IMR-90 (cell line): ENCODE measurements at regions not wholly inside any gene's neighbourhood (a gene's known extent, or its start where the extent isn't known, plus 50 kb on each side); places are given as distances from the start of the nearest gene placed in this dataset.

Experiments
- ATAC-seq: fragments of 200-7000 bp; cut with Tn5 transposase; 2 replicates; pipeline ENCODE4 v1.9.1; 2020; ENCODE audit warnings: low read depth, mild to moderate bottlenecking, moderate library complexity
- BruUV-seq: library from RNA; stranded (reverse); fragments of 400-500 nt; replicated peaks from 2 replicates; lab custom pipeline; 2021; lab: Mats Ljungman, UMichigan
- CTCF ChIA-PET: fragments of 300-600 bp; formaldehyde crosslinking; extraction: SDS; loops from one replicate; lab custom pipeline; 2021; ENCODE audit warnings: antibody characterized with exemption; lab: Yijun Ruan, JAX
- POLR2A ChIA-PET: fragments of 300-600 bp; sonication (Branson Sonifier 250); formaldehyde crosslinking; loops from one replicate; lab custom pipeline; 2022; ENCODE audit warnings: antibody characterized with exemption; ENCODE audit not compliant: unreplicated experiment; lab: Charles Lee
- DNase-seq: peaks from one replicate; pipeline ENCODE4 v3.0.0; 2013
- H2AFZ ChIP-seq: replicated peaks from 2 replicates; pipeline ENCODE3; 2013; ENCODE audit warnings: low read length, mild to moderate bottlenecking; ENCODE audit not compliant: poor library complexity
- H2AK5ac ChIP-seq: 2 replicates; pipeline ENCODE4 v1.6.1; 2013; ENCODE audit warnings: low read depth, low read length, inconsistent platforms
- H2AK9ac ChIP-seq: replicated peaks from 2 replicates; pipeline ENCODE3; 2013; ENCODE audit warnings: mild to moderate bottlenecking, low read depth, low read length, moderate library complexity; ENCODE audit not compliant: poor library complexity
- H2BK120ac ChIP-seq: 2 replicates; pipeline ENCODE4 v1.6.1; 2013; ENCODE audit warnings: low read depth, low read length, inconsistent platforms
- H2BK15ac ChIP-seq: 3 replicates; pipeline ENCODE4 v1.6.1; 2013; ENCODE audit warnings: low read depth, low read length, inconsistent platforms
- H2BK20ac ChIP-seq: 2 replicates; pipeline ENCODE4 v1.6.1; 2013; ENCODE audit warnings: low read depth, mild to moderate bottlenecking, inconsistent platforms, low read length, moderate library complexity
- H2BK5ac ChIP-seq: 2 replicates; pipeline ENCODE4 v1.6.1; 2013; ENCODE audit warnings: mild to moderate bottlenecking, low read depth, low read length, inconsistent platforms; ENCODE audit not compliant: poor library complexity, severe bottlenecking
- H3K14ac ChIP-seq: replicated peaks from 2 replicates; pipeline ENCODE4 v1.6.1; 2013; ENCODE audit warnings: low read depth, low read length, inconsistent platforms
- H3K18ac ChIP-seq: 2 replicates; pipeline ENCODE4 v1.6.1; 2013; ENCODE audit warnings: low read depth, low read length, control low read depth
- H3K23ac ChIP-seq: 2 replicates; pipeline ENCODE4 v1.6.1; 2013; ENCODE audit warnings: low read depth, low read length, inconsistent platforms
- H3K27ac ChIP-seq: 2 replicates; pipeline ENCODE4 v1.5.1; 2013; ENCODE audit warnings: mild to moderate bottlenecking, control low read depth, low read length; ENCODE audit not compliant: insufficient read depth
- H3K27me3 ChIP-seq: 2 replicates; pipeline ENCODE4 v1.6.1; 2013; ENCODE audit warnings: low read length; ENCODE audit not compliant: control insufficient read depth, insufficient read depth
- H3K36me3 ChIP-seq: 2 replicates; pipeline ENCODE4 v1.6.1; 2013; ENCODE audit warnings: low read length, mixed read lengths; ENCODE audit not compliant: control insufficient read depth, insufficient read depth
- H3K4ac ChIP-seq: 2 replicates; pipeline ENCODE4 v1.6.1; 2013; ENCODE audit warnings: low read depth, low read length, inconsistent platforms
- H3K4me1 ChIP-seq: 2 replicates; pipeline ENCODE4 v1.6.1; 2013; ENCODE audit warnings: low read length, mixed read lengths; ENCODE audit not compliant: control insufficient read depth, insufficient read depth
- H3K4me2 ChIP-seq: 2 replicates; pipeline ENCODE4 v1.6.1; 2013; ENCODE audit warnings: low read depth, mild to moderate bottlenecking, control low read depth, low read length, moderate library complexity
- H3K4me3 ChIP-seq: 2 replicates; pipeline ENCODE4 v1.5.1; 2013; ENCODE audit warnings: low read depth, mild to moderate bottlenecking, control low read depth, low read length, moderate library complexity; ENCODE audit not compliant: insufficient read depth
- H3K56ac ChIP-seq: 2 replicates; pipeline ENCODE4 v1.6.1; 2013; ENCODE audit warnings: low read length, inconsistent platforms; ENCODE audit not compliant: insufficient read depth; ENCODE audit errors: extremely low read depth
- H3K79me1 ChIP-seq, 2 experiments: 2 replicates each; pipeline ENCODE4 v1.6.1; 2013; ENCODE audit warnings: low read length in 2 of 2, inconsistent platforms in 1 of 2, low read depth in 1 of 2
- H3K9ac ChIP-seq: 2 replicates; pipeline ENCODE4 v1.6.1; 2013; ENCODE audit warnings: low read depth, low read length, control low read depth
- H3K9me1 ChIP-seq: 2 replicates; pipeline ENCODE4 v1.6.1; 2013; ENCODE audit warnings: low read length, inconsistent platforms; ENCODE audit not compliant: insufficient read depth
- H3K9me3 ChIP-seq: 2 replicates; pipeline ENCODE4 v1.6.1; 2013; ENCODE audit warnings: low read length; ENCODE audit not compliant: control insufficient read depth, insufficient read depth
- H4K20me1 ChIP-seq: 2 replicates; pipeline ENCODE4 v1.6.1; 2013; ENCODE audit warnings: low read length, inconsistent platforms; ENCODE audit not compliant: insufficient read depth
- H4K5ac ChIP-seq: 2 replicates; pipeline ENCODE4 v1.6.1; 2013; ENCODE audit warnings: mild to moderate bottlenecking, low read depth, low read length, control low read depth
- H4K8ac ChIP-seq, 2 experiments: 2 replicates each; pipeline ENCODE4 v1.6.1; 2013; ENCODE audit warnings: low read depth in 2 of 2, low read length in 2 of 2, control low read depth in 1 of 2, inconsistent platforms in 1 of 2
- H4K91ac ChIP-seq: 2 replicates; pipeline ENCODE4 v1.6.1; 2013; ENCODE audit warnings: low read depth, low read length, inconsistent platforms; ENCODE audit not compliant: insufficient read depth
- BHLHE40 ChIP-seq: fragments of 150-350 bp; IDR thresholded peaks from 2 replicates; pipeline ENCODE4 v1.6.1; 2016; ENCODE audit warnings: mild to moderate bottlenecking, low read depth, low read length
- CEBPB ChIP-seq: IDR thresholded peaks from 2 replicates; pipeline ENCODE4 v1.6.1; 2012; ENCODE audit warnings: low read depth, low read length, improper control_type of control experiment
- CHD1 ChIP-seq: IDR thresholded peaks from 2 replicates; pipeline ENCODE4 v1.6.1; 2012; ENCODE audit warnings: low read depth, low read length, improper control_type of control experiment
- FOS ChIP-seq: fragments of 150-350 bp; IDR thresholded peaks from 2 replicates; pipeline ENCODE4 v1.6.1; 2016; ENCODE audit warnings: low read depth, low read length
- MAFK ChIP-seq: IDR thresholded peaks from 2 replicates; pipeline ENCODE4 v1.6.1; 2012; ENCODE audit warnings: low read depth, low read length, improper control_type of control experiment
- MAZ ChIP-seq: IDR thresholded peaks from 2 replicates; pipeline ENCODE4 v1.6.1; 2012; ENCODE audit warnings: low read depth, mild to moderate bottlenecking, low read length, improper control_type of control experiment, moderate library complexity, borderline replicate concordance
- MXI1 ChIP-seq: IDR thresholded peaks from 2 replicates; pipeline ENCODE4 v1.6.1; 2012; ENCODE audit warnings: low read depth, mild to moderate bottlenecking, low read length, moderate library complexity, borderline replicate concordance
- NFE2L2 ChIP-seq: fragments of 150-350 bp; IDR thresholded peaks from 2 replicates; pipeline ENCODE4 v1.6.1; 2016; ENCODE audit warnings: low read depth, mild to moderate bottlenecking, low read length
- POLR2A ChIP-seq: IDR thresholded peaks from 2 replicates; pipeline ENCODE4 v1.6.1; 2012; ENCODE audit warnings: mild to moderate bottlenecking, low read depth, low read length
- RAD21 ChIP-seq: IDR thresholded peaks from 2 replicates; pipeline ENCODE4 v1.6.1; 2012; ENCODE audit warnings: low read length, improper control_type of control experiment
- RFX5 ChIP-seq: IDR thresholded peaks from 2 replicates; pipeline ENCODE4 v1.8.0; 2012; ENCODE audit warnings: low read depth, mild to moderate bottlenecking, low read length, moderate library complexity
- SMC3 ChIP-seq: fragments of 150-350 bp; IDR thresholded peaks from 2 replicates; pipeline ENCODE4 v1.6.1; 2016; ENCODE audit warnings: low read depth, mild to moderate bottlenecking, antibody characterized with exemption, low read length, moderate library complexity
- WGBS, 2 experiments: methylation state at CpG; one replicate each; pipeline versions ENCODE4 v1.1.5 to v1.1.7; 2013; ENCODE audit warnings: missing lambda C conversion rate in 2 of 2; ENCODE audit not compliant: insufficient read length in 1 of 2; ENCODE audit errors: extremely low coverage in 2 of 2; 5-methylcytosine and 5-hydroxymethylcytosine counted together
- dilution Hi-C: fragments of 300-500 bp; cut with HindIII; formaldehyde crosslinking; loops from one replicate; pipeline ENCODE4 v1.14.3; 2018; ENCODE audit warnings: low sequenced_read_pairs; ENCODE audit not compliant: unreplicated experiment
- in situ Hi-C: fragments of 300-500 bp; cut with MboI; formaldehyde crosslinking; loops from 3 replicates; pipeline ENCODE4 v1.14.3; 2019; ENCODE audit warnings: low sequenced_read_pairs, inconsistent platforms, mixed read lengths
- intact Hi-C: fragments of 100-400 bp; cut with micrococcal nuclease; formaldehyde crosslinking; loops from 2 replicates; pipeline ENCODE4 v1.10.0; 2022
- TF ChIP-seq, protein P1 (sequence below): fragments of 150-350 bp; IDR thresholded peaks from 2 replicates; pipeline ENCODE4 v1.6.1; 2017; ENCODE audit warnings: mild to moderate bottlenecking, antibody characterized with exemption, low read length, low read depth
- TF ChIP-seq, protein P2 (sequence below): fragments of 150-350 bp; IDR thresholded peaks from 2 replicates; pipeline ENCODE4 v1.6.1; 2016; ENCODE audit warnings: low read depth, mild to moderate bottlenecking, low read length, moderate library complexity, borderline replicate concordance
- TF ChIP-seq, protein P3 (sequence below): conservative IDR thresholded peaks from 2 replicates; pipeline ENCODE4 v1.5.1; 2012; ENCODE audit warnings: mild to moderate bottlenecking, low read depth, low read length, improper control_type of control experiment

DNA sequence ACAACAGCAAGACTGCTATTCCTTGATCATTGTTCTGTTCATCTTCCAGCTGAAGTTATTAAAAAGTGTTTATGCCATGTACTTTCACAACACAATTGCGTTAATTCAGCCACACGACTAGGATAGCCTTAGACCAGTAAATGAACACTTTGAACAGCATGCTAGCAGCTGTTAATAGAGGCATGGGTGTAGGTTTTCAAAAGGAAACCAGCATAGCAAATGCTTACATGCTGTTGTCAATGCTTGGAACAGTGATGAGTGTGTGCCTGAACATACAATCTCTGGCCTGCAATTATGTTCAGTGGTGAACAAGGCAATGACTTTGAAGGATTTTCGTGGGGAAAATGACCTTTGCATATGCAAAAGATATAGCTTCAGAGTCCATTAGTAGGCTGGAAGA, 127.4 kb upstream of the RBM19 start:
- Histone ChIP-seq H3K18ac (no peak overlapping the region), H3K56ac (no peak overlapping the region), H3K9ac (no peak overlapping the region), H4K20me1 (no peaks in the 10 kb centered on the region), H4K5ac (no peak overlapping the region), H2BK120ac (no peak overlapping the region), H3K36me3 (no peaks in the 10 kb centered on the region), H3K4me3 (no peak overlapping the region), H3K4ac (no peak overlapping the region), H2AK9ac (no peak overlapping the region), H2AK5ac (no peak overlapping the region), H3K14ac (no peak overlapping the region), H3K9me3 (no peaks in the 10 kb centered on the region), H2BK20ac (no peak overlapping the region), H3K27ac (no peak overlapping the region), H3K4me1 (no peaks in the 10 kb centered on the region), H4K8ac (no peak overlapping the region), H2BK5ac (no peak overlapping the region), H3K23ac (no peak overlapping the region), H3K4me2 (no peak overlapping the region), H3K27me3 (no peaks in the 10 kb centered on the region), H3K79me1 (no peaks in the 10 kb centered on the region), H2BK15ac (no peak overlapping the region), H2AFZ (no peak overlapping the region), H4K91ac (no peak overlapping the region), H3K9me1 (no peaks in the 10 kb centered on the region)
- WGBS, 2 experiments, result no CpG with 5 or more reads among the region's 3 CpGs
- ATAC-seq, result no peak
- in situ Hi-C loops (no loop called here), intact Hi-C loops (no loop called here), dilution Hi-C loops (no loop called here)
- CTCF ChIA-PET, result no interaction called here
- DNase-seq, result no peak
- POLR2A ChIA-PET, result no interaction called here
- BruUV-seq, result no TSS peak
- TF ChIP-seq SMC3 (no peak), NFE2L2 (no peak), MAFK (no peak), POLR2A (no peak), MXI1 (no peak), BHLHE40 (no peak), FOS (no peak), RFX5 (no peak), CEBPB (no peak), RAD21 (no peak), CHD1 (no peak), MAZ (no peak)
- TF ChIP-seq, protein P1, sequence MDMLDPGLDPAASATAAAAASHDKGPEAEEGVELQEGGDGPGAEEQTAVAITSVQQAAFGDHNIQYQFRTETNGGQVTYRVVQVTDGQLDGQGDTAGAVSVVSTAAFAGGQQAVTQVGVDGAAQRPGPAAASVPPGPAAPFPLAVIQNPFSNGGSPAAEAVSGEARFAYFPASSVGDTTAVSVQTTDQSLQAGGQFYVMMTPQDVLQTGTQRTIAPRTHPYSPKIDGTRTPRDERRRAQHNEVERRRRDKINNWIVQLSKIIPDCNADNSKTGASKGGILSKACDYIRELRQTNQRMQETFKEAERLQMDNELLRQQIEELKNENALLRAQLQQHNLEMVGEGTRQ, result no peak
- TF ChIP-seq, protein P2, sequence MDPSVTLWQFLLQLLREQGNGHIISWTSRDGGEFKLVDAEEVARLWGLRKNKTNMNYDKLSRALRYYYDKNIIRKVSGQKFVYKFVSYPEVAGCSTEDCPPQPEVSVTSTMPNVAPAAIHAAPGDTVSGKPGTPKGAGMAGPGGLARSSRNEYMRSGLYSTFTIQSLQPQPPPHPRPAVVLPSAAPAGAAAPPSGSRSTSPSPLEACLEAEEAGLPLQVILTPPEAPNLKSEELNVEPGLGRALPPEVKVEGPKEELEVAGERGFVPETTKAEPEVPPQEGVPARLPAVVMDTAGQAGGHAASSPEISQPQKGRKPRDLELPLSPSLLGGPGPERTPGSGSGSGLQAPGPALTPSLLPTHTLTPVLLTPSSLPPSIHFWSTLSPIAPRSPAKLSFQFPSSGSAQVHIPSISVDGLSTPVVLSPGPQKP, result no peak
- TF ChIP-seq, protein P3, sequence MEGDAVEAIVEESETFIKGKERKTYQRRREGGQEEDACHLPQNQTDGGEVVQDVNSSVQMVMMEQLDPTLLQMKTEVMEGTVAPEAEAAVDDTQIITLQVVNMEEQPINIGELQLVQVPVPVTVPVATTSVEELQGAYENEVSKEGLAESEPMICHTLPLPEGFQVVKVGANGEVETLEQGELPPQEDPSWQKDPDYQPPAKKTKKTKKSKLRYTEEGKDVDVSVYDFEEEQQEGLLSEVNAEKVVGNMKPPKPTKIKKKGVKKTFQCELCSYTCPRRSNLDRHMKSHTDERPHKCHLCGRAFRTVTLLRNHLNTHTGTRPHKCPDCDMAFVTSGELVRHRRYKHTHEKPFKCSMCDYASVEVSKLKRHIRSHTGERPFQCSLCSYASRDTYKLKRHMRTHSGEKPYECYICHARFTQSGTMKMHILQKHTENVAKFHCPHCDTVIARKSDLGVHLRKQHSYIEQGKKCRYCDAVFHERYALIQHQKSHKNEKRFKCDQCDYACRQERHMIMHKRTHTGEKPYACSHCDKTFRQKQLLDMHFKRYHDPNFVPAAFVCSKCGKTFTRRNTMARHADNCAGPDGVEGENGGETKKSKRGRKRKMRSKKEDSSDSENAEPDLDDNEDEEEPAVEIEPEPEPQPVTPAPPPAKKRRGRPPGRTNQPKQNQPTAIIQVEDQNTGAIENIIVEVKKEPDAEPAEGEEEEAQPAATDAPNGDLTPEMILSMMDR, result no peak
